ENCODE measurements at regions not wholly inside any gene's neighbourhood (a gene's known extent, or its start where the extent isn't known, plus 50 kb on each side); places are given as distances from the start of the nearest gene placed in this dataset.
"Not testable (repeated sequence)": the region's sequence is repeated elsewhere in the genome, so short reads cannot be mapped to it uniquely, and the experiment has no call there.

DNA sequence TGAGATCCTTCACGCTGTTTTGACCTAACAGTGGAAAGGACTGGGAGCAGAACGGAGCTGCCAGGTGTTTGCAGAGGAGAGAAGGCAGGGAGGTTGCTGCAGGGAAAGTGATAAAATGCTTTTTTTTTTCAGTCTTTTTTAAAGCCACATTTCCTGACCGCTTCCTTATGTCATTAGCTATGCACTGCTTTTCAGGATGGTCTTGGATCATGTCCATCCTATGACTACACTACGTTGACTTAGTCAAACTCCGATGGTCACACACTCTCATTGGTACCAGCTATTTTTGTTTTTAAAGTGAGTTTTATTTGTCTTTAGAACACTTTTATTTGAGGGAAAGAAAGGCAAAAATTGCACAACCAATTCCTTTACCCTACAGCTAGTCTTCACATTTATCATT, 89.2 kb upstream of the EXOC2 start:
- TF ChIP-seq, protein P1, sequence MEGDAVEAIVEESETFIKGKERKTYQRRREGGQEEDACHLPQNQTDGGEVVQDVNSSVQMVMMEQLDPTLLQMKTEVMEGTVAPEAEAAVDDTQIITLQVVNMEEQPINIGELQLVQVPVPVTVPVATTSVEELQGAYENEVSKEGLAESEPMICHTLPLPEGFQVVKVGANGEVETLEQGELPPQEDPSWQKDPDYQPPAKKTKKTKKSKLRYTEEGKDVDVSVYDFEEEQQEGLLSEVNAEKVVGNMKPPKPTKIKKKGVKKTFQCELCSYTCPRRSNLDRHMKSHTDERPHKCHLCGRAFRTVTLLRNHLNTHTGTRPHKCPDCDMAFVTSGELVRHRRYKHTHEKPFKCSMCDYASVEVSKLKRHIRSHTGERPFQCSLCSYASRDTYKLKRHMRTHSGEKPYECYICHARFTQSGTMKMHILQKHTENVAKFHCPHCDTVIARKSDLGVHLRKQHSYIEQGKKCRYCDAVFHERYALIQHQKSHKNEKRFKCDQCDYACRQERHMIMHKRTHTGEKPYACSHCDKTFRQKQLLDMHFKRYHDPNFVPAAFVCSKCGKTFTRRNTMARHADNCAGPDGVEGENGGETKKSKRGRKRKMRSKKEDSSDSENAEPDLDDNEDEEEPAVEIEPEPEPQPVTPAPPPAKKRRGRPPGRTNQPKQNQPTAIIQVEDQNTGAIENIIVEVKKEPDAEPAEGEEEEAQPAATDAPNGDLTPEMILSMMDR (IDR thresholded peaks at IDR 0.05) = no peak
- DNase-seq (ENCODE audit: low spot score) = no peak
- H3K4me3 ChIP-seq = no peak overlapping the region
- no peak overlapping the region for H3K27ac ChIP-seq

DNA sequence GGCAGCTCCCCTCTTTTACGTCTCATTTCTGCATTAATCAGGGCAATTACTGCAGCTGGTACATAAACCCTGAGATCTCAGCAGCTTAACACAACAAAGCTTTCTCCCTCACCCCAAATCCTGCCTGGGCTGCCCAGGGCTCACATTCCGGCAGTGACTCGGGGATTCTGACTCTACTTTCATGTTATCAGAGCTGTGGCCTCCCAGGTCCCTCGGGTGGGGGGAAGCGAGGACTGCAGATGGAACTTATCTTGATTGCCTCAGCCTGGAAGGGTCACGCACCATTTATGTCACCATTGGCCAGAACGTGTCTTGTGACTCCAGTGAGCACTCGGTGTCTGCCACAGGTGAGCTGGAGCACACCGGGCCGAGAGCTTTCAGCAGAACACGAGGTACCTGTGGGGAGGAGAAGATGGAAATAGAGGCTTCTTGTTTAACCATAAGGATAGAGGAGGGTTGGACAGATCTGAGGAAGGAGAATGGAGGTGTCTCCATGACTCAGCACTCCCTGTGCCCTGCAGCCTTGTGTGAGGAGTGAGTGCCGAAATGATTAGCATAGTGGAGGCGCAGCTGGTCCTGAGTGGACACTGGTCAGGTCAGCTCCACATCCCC, 88.5 kb upstream of the EXOC2 start:
- Histone ChIP-seq H3K27ac (no peak overlapping the region), H3K4me3 (no peak overlapping the region)
- TF ChIP-seq, protein P1 (IDR thresholded peaks at IDR 0.05) = no peak
- no peak for DNase-seq (ENCODE audit: low spot score)

DNA sequence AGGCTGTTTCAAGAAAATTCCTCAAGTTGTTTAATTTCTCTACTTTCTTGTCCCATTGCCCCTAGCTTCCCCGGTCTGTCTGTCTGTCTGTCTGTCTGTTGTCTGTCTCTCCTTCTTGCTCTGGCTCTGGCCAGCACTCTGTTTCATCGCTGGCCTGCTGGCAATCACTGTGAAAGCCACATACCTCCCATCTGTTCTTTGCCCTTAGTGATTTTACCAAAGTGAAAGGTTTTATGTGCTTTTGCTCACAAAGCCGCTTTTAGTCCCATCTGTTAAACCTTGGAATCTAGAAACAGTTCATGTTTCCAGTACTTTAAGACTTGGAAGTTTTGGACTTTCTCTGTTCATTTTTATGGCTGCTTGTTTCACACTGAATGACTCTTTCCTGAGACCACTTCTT, 87.8 kb upstream of the EXOC2 start:
- no peak for DNase-seq (ENCODE audit: low spot score)
- TF ChIP-seq, protein P1 (IDR thresholded peaks at IDR 0.05) = no peak

DNA sequence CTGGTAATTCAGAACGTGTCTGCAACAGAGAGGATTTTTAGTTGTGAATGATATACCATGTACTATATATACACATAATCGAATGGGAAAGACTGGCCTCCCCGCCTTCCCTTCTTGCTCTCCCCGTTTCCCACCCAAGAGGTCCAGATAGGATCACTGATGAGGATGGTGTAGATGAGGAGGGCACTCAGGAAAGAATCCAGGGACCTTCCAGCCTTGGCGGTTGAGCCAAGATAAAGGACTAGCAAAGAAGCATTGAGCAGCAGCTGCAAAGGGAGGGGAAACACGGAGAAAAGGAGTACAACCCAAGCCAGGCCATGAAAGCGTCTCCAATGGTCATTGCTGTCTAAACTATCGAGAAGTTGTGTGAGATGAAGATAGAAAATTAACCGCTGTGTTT, 84.0 kb upstream of the EXOC2 start:
- Histone ChIP-seq H3K27ac (no peak overlapping the region), H3K4me3 (no peak overlapping the region)
- no peak for DNase-seq (ENCODE audit: low spot score)
- TF ChIP-seq, protein P1 (IDR thresholded peaks at IDR 0.05) = no peak

More for the DNA sequence above, 87.8 kb upstream of the EXOC2 start:
- H3K4me3 ChIP-seq = no peak overlapping the region
- H3K27ac ChIP-seq = no peak overlapping the region

DNA sequence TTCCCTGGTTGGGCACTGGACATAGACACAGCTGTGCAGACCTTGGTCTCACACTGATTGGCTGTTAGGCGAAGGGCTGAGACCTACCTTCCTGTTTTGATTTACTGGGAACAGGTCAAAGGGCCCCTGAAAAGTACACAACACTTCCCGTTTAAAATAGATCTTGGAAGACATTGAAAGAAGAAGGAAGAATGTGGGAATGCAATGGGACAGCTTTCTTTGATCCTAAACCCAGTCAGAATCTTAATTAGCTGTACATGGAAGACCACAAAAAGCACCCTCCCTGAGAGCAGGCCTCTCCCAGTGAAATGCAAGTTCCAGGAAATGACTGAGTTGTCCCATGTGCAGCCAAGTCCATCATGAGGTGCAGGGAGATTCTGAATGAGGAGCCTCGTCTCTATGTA, 83.6 kb upstream of the EXOC2 start:
- TF ChIP-seq, protein P1 (IDR thresholded peaks at IDR 0.05) = no peak
- no peak overlapping the region for H3K4me3 ChIP-seq
- no peak for DNase-seq (ENCODE audit: low spot score)
- no peak overlapping the region for H3K27ac ChIP-seq

DNA sequence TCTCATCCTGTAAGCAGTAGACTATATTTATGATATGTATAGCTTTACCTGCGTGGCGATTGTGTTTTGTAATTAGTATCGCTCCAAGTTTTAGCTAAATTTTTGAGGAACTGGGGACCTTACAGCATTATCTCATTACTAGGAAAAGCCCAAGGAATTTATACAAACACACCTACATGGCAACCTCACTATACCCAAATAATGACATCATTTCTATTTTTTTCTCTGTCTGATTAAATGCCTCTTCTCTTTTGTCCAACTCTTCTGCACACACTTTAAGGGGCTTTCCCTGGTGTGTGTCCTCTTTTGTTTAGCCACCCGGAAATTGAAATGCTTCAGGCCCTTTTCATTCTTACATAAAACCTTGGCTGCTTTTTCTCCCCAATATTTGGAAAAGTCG, 82.9 kb upstream of the EXOC2 start:
- TF ChIP-seq, protein P1 (IDR thresholded peaks at IDR 0.05) = no peak
- H3K4me3 ChIP-seq = no peak overlapping the region
- DNase-seq (ENCODE audit: low spot score) = no peak
- H3K27ac ChIP-seq = no peak overlapping the region

DNA sequence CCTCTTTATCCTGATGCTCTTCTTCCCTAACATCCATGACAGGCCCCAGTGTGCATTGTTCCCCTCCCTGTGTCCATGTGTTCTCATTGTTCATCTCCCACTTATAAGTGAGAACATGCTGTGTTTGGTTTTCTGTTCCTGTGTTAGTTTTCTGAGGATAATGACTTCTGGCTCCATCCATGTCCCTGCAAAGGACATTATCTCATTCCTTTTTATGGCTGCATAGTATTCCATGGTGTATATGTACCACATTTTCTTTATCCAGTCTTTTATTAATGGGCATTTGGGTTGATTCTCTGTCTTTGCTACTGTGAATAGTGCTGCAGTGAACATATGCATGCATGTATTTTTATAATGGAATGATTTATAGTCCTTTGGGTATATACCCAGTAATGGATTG, 78.7 kb upstream of the EXOC2 start:
- not testable (repeated sequence) for H3K27ac ChIP-seq; DNase-seq (ENCODE audit: low spot score); H3K4me3 ChIP-seq
